DOHH2 (cell line): ENCODE measurements at regions not wholly inside any gene's neighbourhood (a gene's known extent, or its start where the extent isn't known, plus 50 kb on each side); places are given as distances from the start of the nearest gene placed in this dataset.
"Not testable (repeated sequence)": the region's sequence is repeated elsewhere in the genome, so short reads cannot be mapped to it uniquely, and the experiment has no call there.

ENCODE experiments used
- H3F3A ChIP-seq: fragments of 200-600 bp; sonication (generic), shearing (Covaris generic); 2 replicates; pipeline ENCODE4 v1.6.0; 2016; ENCODE audit warnings: antibody characterized with exemption, mild to moderate bottlenecking; ENCODE audit not compliant: control insufficient read depth, insufficient read depth
- H3K27ac ChIP-seq: fragments of 200-600 bp; sonication (generic); 2 replicates; pipeline ENCODE4 v1.5.1; 2014; ENCODE audit warnings: low read depth, mild to moderate bottlenecking, low read length, moderate library complexity
- H3K27me3 ChIP-seq: fragments of 200-600 bp; sonication (generic); 2 replicates; pipeline ENCODE4 v1.6.1; 2014; ENCODE audit warnings: mild to moderate bottlenecking, low read length, mixed read lengths; ENCODE audit not compliant: control insufficient read depth
- H3K36me3 ChIP-seq: fragments of 200-600 bp; sonication (generic); 2 replicates; pipeline ENCODE4 v1.6.1; 2014; ENCODE audit warnings: mild to moderate bottlenecking, low read length, moderate library complexity, mixed read lengths; ENCODE audit not compliant: control insufficient read depth
- H3K4me1 ChIP-seq: fragments of 200-600 bp; sonication (generic); 2 replicates; pipeline ENCODE4 v1.6.1; 2014; ENCODE audit warnings: mild to moderate bottlenecking, low read length, mixed read lengths; ENCODE audit not compliant: control insufficient read depth
- H3K4me2 ChIP-seq: fragments of 200-600 bp; sonication (generic); 2 replicates; pipeline ENCODE4 v1.6.0; 2014; ENCODE audit warnings: mild to moderate bottlenecking, low read length, moderate library complexity
- H3K4me3 ChIP-seq: fragments of 200-600 bp; sonication (generic); 2 replicates; pipeline ENCODE4 v1.5.1; 2014; ENCODE audit warnings: mild to moderate bottlenecking, low read length, mixed read lengths
- H3K79me2 ChIP-seq: fragments of 200-600 bp; sonication (generic); 2 replicates; pipeline ENCODE4 v1.6.1; 2014; ENCODE audit warnings: mild to moderate bottlenecking, low read length, mixed read lengths; ENCODE audit not compliant: control insufficient read depth
- H3K9me2 ChIP-seq: fragments of 200-600 bp; sonication (generic); replicated peaks from 2 replicates; pipeline ENCODE4 v1.6.1; 2014; ENCODE audit warnings: mild to moderate bottlenecking, low read length, mixed read lengths; ENCODE audit not compliant: control insufficient read depth
- H3K9me3 ChIP-seq: fragments of 200-600 bp; sonication (generic); 2 replicates; pipeline ENCODE4 v1.6.1; 2014; ENCODE audit warnings: antibody characterized with exemption, low read length, mixed read lengths; ENCODE audit not compliant: control insufficient read depth, insufficient read depth
- H4K20me1 ChIP-seq: fragments of 200-600 bp; sonication (generic); 2 replicates; pipeline ENCODE4 v1.6.0; 2014; ENCODE audit warnings: low read depth, mild to moderate bottlenecking, antibody characterized with exemption, low read length, moderate library complexity; ENCODE audit not compliant: control insufficient read depth, insufficient read depth
- CTCF ChIP-seq: fragments of 200-600 bp; sonication (generic); IDR thresholded peaks from one replicate; pipeline ENCODE4 v1.5.1; 2014; ENCODE audit warnings: antibody characterized with exemption, mild to moderate bottlenecking, low read depth, low read length; ENCODE audit not compliant: poor library complexity, severe bottlenecking
- EZH2phosphoT487 ChIP-seq: fragments of 200-600 bp; sonication (generic); IDR thresholded peaks from 2 replicates; pipeline ENCODE4 v1.6.1; 2017; ENCODE audit warnings: borderline replicate concordance, mild to moderate bottlenecking, antibody characterized with exemption, low read length, moderate library complexity, mixed read lengths

DNA sequence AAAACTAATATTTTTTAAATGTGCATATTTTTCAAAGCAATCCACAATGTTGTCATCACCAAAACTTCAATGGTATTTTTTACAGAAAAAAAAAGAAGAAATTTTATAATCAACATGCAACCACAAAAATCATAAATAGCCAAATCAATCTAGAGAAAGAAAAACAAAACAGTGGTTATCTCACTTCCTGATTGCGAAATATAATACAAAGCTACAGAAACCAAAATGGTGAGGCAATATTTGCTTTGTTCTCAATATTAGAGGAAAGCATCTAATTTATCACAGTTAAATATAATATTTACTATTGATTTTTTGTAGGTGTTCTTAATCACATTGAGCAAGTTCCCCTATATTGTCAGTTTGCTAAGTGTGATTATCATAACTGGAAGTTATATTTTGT, 720.7 kb upstream of the ADGRB3 start:
- Histone ChIP-seq H3K4me2 (no peak overlapping the region), H3K27ac (no peak overlapping the region), H3F3A (no peaks in the 10 kb centered on the region), H3K9me3 (no peaks in the 10 kb centered on the region), H3K4me3 (no peak overlapping the region), H3K79me2 (no peaks in the 10 kb centered on the region), H3K36me3 (no peaks in the 10 kb centered on the region), H4K20me1 (no peaks in the 10 kb centered on the region), H3K9me2 (no peaks in the 10 kb centered on the region), H3K4me1 (no peaks in the 10 kb centered on the region), H3K27me3 (no peaks in the 10 kb centered on the region)
- no peak for TF ChIP-seq CTCF
- no peak for TF ChIP-seq EZH2phosphoT487

GRCh38 chr6:67909354-67909753, 725.7 kb upstream of the ADGRB3 start:
- Histone ChIP-seq H3K9me3 (no peaks in the 10 kb centered on the region), H3K4me1 (no peaks in the 10 kb centered on the region), H4K20me1 (no peaks in the 10 kb centered on the region), H3K4me3 (no peak overlapping the region), H3K9me2 (no peaks in the 10 kb centered on the region), H3K79me2 (no peaks in the 10 kb centered on the region), H3K27me3 (no peaks in the 10 kb centered on the region), H3K27ac (no peak overlapping the region), H3K4me2 (no peak overlapping the region), H3F3A (no peaks in the 10 kb centered on the region), H3K36me3 (no peaks in the 10 kb centered on the region)
- TF ChIP-seq CTCF (no peak), EZH2phosphoT487 (no peak)

DNA sequence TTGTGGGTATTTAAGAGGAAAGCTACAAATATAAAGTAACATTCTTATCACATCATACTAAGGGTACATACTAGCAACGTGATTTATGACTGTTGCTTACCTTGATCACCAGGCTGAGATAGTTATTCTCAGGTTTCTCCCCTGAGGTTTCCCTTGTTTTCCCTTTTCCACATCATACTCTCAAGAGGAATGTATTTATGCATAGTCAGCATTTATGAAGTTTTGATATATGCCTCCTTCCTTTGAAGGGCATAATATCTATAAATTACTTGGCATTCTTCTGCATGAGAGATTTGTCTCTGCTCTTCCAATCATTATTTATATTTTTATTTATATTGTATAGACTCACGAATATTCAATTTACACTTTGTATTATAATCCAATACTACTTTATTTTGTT, 726.7 kb upstream of the ADGRB3 start:
- H3K9me2 ChIP-seq, result no peaks in the 10 kb centered on the region
- H3F3A ChIP-seq, result no peaks in the 10 kb centered on the region
- H3K9me3 ChIP-seq, result no peaks in the 10 kb centered on the region
- H3K36me3 ChIP-seq, result no peaks in the 10 kb centered on the region
- no peak overlapping the region for H3K4me2 ChIP-seq
- no peaks in the 10 kb centered on the region for H3K79me2 ChIP-seq
- TF ChIP-seq CTCF (no peak), EZH2phosphoT487 (no peak)
- H3K27ac ChIP-seq, result no peak overlapping the region
- H3K27me3 ChIP-seq, result no peaks in the 10 kb centered on the region
- H3K4me3 ChIP-seq, result no peak overlapping the region
- H4K20me1 ChIP-seq, result no peaks in the 10 kb centered on the region
- H3K4me1 ChIP-seq, result no peaks in the 10 kb centered on the region

GRCh38 chr6:67904735-67905134, 730.3 kb upstream of the ADGRB3 start:
- H3F3A ChIP-seq, H3K9me2 ChIP-seq, H3K9me3 ChIP-seq, H3K4me3 ChIP-seq, H3K4me2 ChIP-seq, H3K79me2 ChIP-seq, H3K27ac ChIP-seq, H3K4me1 ChIP-seq, H3K27me3 ChIP-seq, H3K36me3 ChIP-seq, H4K20me1 ChIP-seq: not testable (repeated sequence)
